Esophagus muscularis mucosa (tissue), 4 donors: ENCODE measurements at regions not wholly inside any gene's neighbourhood (a gene's known extent, or its start where the extent isn't known, plus 50 kb on each side); places are given as distances from the start of the nearest gene placed in this dataset.

Experiments
- DNase-seq: peaks from one replicate; pipeline ENCODE4 v3.0.0-alpha.2; 2017; ENCODE audit errors: extremely low spot score
- H3K27ac ChIP-seq, 4 donors: fragments of 200-600 bp; sonication (generic); replicated peaks in 1 of 4; 1 replicate in 3 of 4; 2 replicates in 1 of 4; pipeline ENCODE4 v1.5.1; 2016 to 2019; ENCODE audit warnings: mild to moderate bottlenecking in 1 of 4
- H3K27me3 ChIP-seq, 4 donors: fragments of 200-600 bp; sonication (generic); one replicate each; pipeline versions ENCODE4 v1.5.1 to v1.6.0; 2016 to 2019
- H3K36me3 ChIP-seq, 4 donors: fragments of 200-600 bp; sonication (generic); one replicate each; pipeline ENCODE4 v1.5.1; 2016 to 2019
- H3K4me1 ChIP-seq, 4 donors: fragments of 200-600 bp; sonication (generic); one replicate each; pipeline ENCODE4 v1.5.1; 2016 to 2019
- H3K4me3 ChIP-seq, 4 donors: fragments of 200-600 bp; sonication (generic); 1 replicate in 2 of 4; 2 replicates in 2 of 4; pipeline ENCODE4 v1.5.1; 2016 to 2019; ENCODE audit warnings: mild to moderate bottlenecking in 4 of 4, moderate library complexity in 1 of 4
- H3K9me3 ChIP-seq, 4 donors: fragments of 200-600 bp; sonication (generic); 1 replicate in 3 of 4; 2 replicates in 1 of 4; pipeline ENCODE4 v1.5.1; 2016 to 2019
- EP300 ChIP-seq: sonication (generic); formaldehyde crosslinking; IDR thresholded peaks from one replicate; pipeline ENCODE4 v1.6.1; 2017; ENCODE audit warnings: antibody characterized with exemption
- POLR2A ChIP-seq: fragments of 450-650 bp; IDR thresholded peaks from one replicate; pipeline ENCODE4 v1.6.1; 2017; ENCODE audit warnings: antibody characterized with exemption, moderate library complexity, mild to moderate bottlenecking, low read depth
- POLR2AphosphoS5 ChIP-seq, 2 donors: sonication (generic); formaldehyde crosslinking; IDR thresholded peaks; one replicate each; pipeline ENCODE4 v1.6.1; 2017; ENCODE audit warnings: antibody characterized with exemption in 2 of 2
- WGBS: methylation state at CpG from one replicate; pipeline ENCODE4 v1.1.5; 2018; 5-methylcytosine and 5-hydroxymethylcytosine counted together
- intact Hi-C: fragments of 100-400 bp; cut with DNase I; formaldehyde crosslinking; loops from one replicate; pipeline ENCODE4 v1.15.1; 2023
- TF ChIP-seq, protein P1 (sequence below), 3 experiments: fragments of 200-600 bp in 2 of 3; fragments of 450-650 bp in 1 of 3; sonication (generic) in 2 of 3; IDR thresholded peaks; one replicate each; pipeline ENCODE4 v1.5.1; 2017 to 2019; ENCODE audit warnings: antibody characterized with exemption in 3 of 3, mild to moderate bottlenecking in 2 of 3, moderate library complexity in 1 of 3

- H3K27ac ChIP-seq: no peak overlapping the region
- no peaks in the 10 kb centered on the region for H3K4me1 ChIP-seq
- no peak overlapping the region for H3K4me3 ChIP-seq
- H3K36me3 ChIP-seq: no peaks in the 10 kb centered on the region
- 95% methylated on average over 4 of the region's 4 CpGs for WGBS
- peaks cover 0 to 14% (median 0%) of the 10 kb centered on the region in 4 donors for H3K27me3 ChIP-seq
- TF ChIP-seq EP300 (no peak), POLR2A (no peak), POLR2AphosphoS5 (IDR thresholded peaks at IDR 0.05) (no peak)
- TF ChIP-seq, protein P1, sequence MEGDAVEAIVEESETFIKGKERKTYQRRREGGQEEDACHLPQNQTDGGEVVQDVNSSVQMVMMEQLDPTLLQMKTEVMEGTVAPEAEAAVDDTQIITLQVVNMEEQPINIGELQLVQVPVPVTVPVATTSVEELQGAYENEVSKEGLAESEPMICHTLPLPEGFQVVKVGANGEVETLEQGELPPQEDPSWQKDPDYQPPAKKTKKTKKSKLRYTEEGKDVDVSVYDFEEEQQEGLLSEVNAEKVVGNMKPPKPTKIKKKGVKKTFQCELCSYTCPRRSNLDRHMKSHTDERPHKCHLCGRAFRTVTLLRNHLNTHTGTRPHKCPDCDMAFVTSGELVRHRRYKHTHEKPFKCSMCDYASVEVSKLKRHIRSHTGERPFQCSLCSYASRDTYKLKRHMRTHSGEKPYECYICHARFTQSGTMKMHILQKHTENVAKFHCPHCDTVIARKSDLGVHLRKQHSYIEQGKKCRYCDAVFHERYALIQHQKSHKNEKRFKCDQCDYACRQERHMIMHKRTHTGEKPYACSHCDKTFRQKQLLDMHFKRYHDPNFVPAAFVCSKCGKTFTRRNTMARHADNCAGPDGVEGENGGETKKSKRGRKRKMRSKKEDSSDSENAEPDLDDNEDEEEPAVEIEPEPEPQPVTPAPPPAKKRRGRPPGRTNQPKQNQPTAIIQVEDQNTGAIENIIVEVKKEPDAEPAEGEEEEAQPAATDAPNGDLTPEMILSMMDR (IDR thresholded peaks at IDR 0.05): no peak
- no peaks in the 10 kb centered on the region for H3K9me3 ChIP-seq
- intact Hi-C loops: no loop called here
- DNase-seq: no peak
Observed at GRCh38 chr3:45325676-45326075, 62.7 kb upstream of the LARS2 start.

GRCh38 chr3:45329761-45330305 lies 58.5 kb upstream of the LARS2 start:
- whole genome bisulfite sequencing: 81% methylated on average over 8 of the region's 8 CpGs
- H3K36me3 ChIP-seq: no peaks in the 10 kb centered on the region
- intact Hi-C loops: no loop called here
- no peaks in the 10 kb centered on the region for H3K9me3 ChIP-seq
- H3K4me1 ChIP-seq: no peaks in the 10 kb centered on the region
- DNase-seq: no peak
- TF ChIP-seq EP300 (no peak), POLR2AphosphoS5 (IDR thresholded peaks at IDR 0.05) (no peak), POLR2A (no peak)
- TF ChIP-seq, protein P1 (IDR thresholded peaks at IDR 0.05): no peak
- H3K27ac ChIP-seq: no peak overlapping the region
- H3K27me3 ChIP-seq: peaks cover 0 to 36% (median 0%) of the 10 kb centered on the region in 4 donors
- H3K4me3 ChIP-seq: no peak overlapping the region

DNA sequence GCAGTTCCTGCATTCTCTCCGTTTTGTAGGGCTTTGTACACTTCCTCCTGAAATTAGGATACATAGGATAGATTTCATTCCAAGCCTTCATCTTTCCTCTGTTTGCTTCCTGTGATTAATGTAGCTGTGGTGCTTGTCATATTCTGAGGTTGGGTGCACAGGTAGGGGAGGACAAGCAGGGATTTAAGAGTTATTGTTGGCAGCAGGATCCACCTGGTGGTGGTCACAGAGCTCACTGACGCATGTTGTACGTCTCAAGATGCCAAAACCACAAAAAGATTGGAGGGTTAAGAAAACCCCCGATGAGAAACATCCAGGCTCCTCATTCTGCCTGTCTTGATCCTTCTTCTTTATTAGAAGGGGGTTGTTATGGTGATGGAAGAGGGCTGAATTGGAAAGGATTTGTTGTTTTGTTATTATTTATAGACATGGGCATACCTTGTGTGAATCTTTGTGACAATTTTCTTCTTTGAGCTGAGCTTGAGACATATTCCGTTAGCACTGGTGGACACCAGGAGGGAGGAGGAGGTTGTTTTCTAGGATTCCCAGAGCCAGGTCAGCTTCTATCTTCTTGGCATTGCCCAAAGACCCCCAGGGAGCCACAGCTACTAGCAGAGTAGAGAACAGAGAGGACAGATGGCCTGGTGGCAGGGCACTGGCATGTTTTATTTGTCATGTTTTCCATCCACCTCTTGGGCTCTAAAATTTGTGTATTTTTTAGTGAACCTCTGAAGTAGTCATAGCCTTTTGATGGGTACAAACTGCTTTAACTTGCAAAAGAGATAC lies 57.7 kb upstream of the LARS2 start:
- Histone ChIP-seq H3K4me3 (no peak overlapping the region), H3K27me3 (peaks cover 0 to 41% (median 0%) of the 10 kb centered on the region in 4 donors), H3K27ac (no peak overlapping the region), H3K4me1 (no peaks in the 10 kb centered on the region), H3K36me3 (no peaks in the 10 kb centered on the region), H3K9me3 (no peaks in the 10 kb centered on the region)
- no peak for DNase-seq
- TF ChIP-seq EP300: no peak
- TF ChIP-seq, protein P1 (IDR thresholded peaks at IDR 0.05): no peak
- intact Hi-C loops: no loop called here
- WGBS: 75% methylated on average over 5 of the region's 5 CpGs

GRCh38 chr3:45332493-45332892 lies 55.9 kb upstream of the LARS2 start:
- no peak overlapping the region for H3K4me3 ChIP-seq
- TF ChIP-seq EP300: no peak
- no peak for TF ChIP-seq POLR2A
- TF ChIP-seq, protein P1 (IDR thresholded peaks at IDR 0.05): no peak
- TF ChIP-seq POLR2AphosphoS5 (IDR thresholded peaks at IDR 0.05): no peak
- WGBS: 93% methylated on average over 6 of the region's 6 CpGs
- H3K27me3 ChIP-seq: peaks cover 0 to 45% (median 0%) of the 10 kb centered on the region in 4 donors
- no peak overlapping the region for H3K27ac ChIP-seq
- no peaks in the 10 kb centered on the region for H3K9me3 ChIP-seq
- intact Hi-C loops: no loop called here
- no peak for DNase-seq
- no peaks in the 10 kb centered on the region for H3K36me3 ChIP-seq
- H3K4me1 ChIP-seq: no peaks in the 10 kb centered on the region
